Stimulated activated CD4-positive, alpha-beta T cell treated with anti-CD3 and anti-CD28 coated beads, Interleukin-4, amount 100 ng/mL, for 48 hours (primary cell): ENCODE measurements at regions not wholly inside any gene's neighbourhood (a gene's known extent, or its start where the extent isn't known, plus 50 kb on each side); places are given as distances from the start of the nearest gene placed in this dataset.

Experiments used
- DNase-seq, 2 donors: peaks; one replicate each; pipeline ENCODE4 v3.0.0-alpha.2; 2020; ENCODE audit warnings: low read depth in 2 of 2

DNA sequence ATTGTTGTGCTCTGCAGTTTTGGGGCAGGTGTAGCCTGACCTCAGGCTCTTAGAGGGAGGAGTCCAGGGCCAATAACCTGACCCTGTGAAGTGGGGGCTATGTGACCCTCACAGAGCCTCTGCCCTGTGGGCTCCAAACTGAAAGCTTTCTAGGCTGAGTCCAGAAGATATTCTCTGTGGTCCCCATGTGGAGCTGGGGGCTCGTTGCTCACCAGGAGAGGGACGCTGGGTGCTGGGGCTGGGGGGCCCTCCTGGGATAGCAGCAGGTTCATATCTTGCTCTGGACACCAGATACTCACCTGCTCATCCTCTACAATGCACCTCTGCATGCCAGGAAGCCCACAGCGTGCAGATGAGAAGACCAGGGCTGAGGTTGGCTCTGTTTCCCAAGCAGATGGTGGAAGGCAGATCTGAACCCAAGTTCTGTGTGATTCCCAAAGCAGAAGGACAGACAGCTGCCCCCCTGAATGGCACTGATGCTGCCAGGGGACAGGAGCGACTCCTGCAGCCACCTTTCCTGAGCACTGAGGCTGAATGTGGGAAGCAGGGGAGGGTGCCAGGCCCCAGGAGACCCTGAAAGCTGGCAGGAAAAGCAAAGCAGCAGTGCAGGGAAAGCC is 1022.0 kb downstream of the TBC1D22A start:
- no peak for DNase-seq

DNA sequence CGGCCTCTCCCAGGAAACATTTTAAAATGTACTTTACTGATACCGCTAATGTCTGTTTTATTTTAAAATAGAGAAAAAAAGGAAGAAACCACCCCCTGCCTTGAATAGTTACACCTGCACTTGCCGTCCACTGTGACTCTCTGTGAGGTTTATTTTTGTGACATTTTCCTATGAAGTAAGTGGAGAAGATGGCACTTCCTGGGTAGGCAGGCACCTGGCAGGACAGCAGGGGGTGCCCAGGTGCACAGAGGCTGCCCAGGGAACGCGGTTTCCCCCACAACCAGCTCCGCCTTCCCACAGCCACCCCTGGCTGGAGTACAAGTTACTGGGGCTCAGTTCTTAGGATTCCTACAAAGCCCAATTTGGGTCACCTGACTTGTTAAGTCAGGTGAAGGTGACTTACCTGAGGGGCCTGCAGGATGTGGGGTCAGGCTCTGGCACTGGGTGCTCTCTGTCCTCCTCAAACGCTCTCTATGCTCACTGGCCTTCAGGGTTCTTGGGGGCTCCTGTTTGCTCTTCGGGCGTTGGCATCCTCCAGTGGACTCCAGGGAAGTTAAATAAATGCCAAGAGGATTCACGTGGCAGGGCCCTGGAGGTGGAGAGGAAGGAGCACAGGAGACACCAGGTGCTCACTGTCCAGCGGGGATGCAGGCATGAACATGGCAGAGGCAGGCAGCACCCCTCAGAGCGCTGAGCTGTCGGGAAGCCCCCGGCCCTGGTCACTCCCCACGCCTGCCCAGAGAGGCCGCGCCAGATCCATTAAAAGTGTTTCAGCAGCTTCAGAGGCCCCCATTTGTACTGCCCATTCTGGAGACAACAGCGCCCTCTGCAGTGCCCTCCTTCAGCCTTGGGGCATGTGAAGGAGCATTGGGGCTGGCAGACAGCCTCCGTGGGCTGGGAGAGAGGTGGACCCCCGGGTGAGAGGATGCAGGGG is 1021.2 kb downstream of the TBC1D22A start:
- no peak for DNase-seq

DNA sequence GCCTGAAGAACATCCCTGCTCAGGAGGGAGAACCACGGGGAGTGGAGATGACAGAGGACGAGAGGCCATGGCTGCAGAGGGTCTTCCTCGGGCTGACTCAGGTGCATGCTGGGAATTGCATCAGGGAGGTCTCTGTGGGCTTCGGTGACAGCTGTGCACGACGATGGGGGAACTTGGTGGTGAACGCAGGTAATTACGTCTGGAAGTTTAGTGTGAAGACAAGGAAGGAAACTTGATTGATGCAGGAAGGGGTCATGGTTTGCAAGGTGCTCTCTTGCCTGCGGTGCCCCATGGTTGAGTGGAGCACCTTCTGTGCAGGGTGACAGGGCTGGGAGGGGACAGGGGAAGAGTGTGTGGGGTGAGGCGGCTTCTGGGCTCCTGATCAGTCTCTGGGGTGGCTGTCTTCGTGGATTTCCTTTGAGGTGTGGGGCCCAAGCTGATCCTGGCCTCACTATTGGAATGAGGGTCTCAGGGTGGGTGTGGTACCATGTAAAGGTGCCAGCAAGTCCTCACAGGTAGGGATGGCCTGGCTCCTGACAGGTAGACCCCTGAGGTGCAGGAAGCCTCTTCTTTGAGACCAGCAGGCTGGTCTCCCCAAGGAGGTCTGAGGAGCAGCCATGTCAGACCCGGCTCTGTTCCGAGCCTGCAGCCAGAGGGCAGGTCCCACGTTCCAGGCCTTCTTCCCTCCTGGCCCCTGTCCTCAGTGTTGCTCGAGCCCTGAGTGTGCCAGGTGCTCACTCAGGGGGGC is 1020.1 kb downstream of the TBC1D22A start:
- no peak for DNase-seq

DNA sequence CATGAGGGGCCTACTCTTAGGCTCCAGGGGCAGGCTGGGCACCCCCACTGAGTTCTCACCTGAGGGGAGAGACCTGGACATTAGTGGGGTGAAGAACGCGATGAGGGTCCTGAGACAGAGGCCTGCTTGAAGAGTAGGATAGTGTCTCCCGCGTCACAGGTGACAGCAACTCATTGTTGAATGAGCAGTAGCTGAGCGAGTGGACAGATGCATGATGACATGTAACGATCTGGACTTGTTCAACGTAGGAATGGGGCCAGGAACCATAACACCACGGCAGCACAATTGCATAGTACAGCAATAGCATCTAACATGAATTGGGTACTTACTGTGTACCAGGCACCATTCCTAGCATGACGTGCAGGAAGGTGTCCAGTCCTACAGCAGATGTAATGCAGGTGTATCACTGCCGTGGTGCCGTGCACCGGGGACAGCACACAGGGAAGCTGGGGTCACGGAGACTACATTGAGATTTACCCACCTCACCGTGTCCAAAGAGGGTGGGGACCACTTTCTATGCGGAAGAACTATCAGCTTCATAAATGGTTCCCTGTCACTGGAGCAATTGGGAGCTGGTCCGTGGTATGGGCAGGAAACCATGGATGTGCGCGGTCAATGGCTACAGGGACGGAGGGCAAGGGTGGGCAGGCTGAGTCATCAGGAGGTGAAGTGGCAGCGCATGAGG is 1019.1 kb downstream of the TBC1D22A start:
- DNase-seq: no peak

DNA sequence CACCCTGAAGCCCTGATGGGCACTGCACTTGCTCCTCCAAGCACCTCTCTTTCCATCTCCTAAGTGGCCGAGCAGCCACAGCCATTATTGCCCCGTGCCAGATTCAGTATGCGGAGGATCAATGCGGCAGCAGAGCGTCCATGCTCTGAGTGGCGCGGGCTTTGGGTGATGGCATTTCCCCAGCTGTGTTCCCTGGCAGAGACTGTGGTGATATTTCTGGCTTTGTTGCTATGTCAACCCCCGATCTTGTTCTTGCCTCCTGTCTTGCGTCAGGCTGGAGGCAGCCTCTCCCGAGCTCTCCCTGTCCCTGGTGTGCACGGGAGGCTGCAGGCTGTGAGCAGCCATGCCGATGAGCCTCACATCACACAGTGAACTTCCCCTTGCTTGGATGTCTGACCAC is 1018.6 kb downstream of the TBC1D22A start:
- no peak for DNase-seq

DNA sequence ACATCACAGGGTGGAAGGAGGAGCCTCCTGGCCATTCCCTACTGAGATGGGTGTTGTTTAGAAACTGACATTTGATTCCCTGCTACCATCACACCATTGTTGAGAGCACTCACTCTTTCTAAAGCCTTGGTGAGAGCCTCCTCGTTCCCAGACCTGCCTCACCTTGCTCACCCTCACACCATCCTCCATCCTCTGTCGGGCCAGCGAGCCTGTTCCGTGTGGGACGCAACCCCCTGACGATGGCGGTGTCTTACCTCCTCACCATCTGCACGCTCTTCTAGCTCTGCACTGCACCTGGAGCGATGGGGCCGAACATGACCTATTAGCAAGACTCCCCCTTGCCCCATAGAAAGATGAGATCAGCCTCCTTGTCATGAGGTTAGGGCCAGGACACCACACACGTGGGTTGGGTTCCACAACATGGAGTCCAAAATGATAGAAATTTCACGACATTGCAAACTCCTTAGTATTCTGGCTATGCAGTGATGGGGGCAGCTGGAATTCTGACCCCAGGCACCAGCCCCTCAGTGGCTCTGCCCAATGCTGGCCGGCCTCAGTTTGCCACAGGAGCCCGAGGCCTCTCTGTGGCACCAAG is 1017.9 kb downstream of the TBC1D22A start:
- no peak for DNase-seq

DNA sequence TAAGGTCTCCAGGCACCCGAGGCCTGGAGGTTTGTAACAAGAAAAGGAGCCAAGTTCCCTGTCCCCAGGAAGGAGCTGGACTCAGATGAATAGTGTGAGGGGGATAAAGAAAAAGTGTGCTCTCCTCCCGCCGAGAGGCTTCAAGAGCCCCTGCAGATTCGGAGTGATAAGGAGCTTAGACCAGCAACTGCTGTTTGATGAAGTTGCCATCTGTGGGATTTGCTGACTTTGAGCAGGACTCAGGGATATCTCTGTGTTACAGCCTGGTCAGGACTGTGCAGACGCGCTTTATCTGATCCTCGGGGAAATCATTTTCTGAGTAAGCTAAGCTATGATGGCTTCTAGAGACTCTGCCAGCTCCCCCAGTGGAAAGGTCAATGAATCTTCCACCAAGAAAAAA is 1017.0 kb downstream of the TBC1D22A start:
- DNase-seq: no peak

DNA sequence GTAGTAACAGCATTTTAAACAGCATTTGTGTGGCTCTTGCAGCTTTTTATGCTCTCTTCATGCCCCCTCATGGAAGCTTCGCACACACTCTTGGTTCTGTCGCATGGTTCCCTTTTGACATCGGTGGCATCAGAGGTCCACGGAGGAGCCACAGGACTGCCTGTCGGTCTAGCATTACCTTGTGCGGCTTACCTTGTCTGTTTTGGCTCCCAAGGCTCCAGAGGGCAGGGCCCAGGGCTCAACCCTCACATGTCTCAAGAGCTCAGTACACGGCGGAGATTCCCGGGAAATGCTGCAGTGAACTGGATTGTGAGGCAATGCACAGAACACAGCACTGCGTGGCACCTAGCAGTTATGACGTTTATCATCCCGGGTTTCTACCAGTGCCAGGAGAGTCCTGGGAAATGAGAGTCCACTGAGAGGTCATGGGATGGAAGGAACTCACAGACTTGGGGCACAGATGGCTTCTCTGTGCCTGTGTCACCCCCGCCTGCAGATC is 1015.8 kb downstream of the TBC1D22A start:
- DNase-seq: no peak

DNA sequence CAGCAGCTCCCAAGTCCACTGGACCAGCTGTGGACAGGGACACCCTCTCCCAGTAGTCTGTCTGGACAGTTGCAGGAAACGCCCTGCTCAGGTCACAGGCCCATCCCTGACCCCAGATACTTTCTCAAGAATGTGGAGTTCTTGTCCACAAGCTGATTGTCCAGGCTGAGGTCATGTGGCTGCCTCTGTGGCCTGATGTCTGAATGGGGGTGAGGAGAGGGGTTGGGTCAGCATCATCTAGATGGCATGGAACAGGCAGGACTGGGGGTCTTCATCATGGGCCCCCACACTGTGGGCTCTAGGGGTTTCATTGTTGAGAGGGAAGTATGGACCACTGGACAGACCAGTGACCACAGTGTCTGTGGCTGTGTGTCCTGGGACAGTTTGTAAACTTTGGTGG is 1015.0 kb downstream of the TBC1D22A start:
- DNase-seq: no peak

DNA sequence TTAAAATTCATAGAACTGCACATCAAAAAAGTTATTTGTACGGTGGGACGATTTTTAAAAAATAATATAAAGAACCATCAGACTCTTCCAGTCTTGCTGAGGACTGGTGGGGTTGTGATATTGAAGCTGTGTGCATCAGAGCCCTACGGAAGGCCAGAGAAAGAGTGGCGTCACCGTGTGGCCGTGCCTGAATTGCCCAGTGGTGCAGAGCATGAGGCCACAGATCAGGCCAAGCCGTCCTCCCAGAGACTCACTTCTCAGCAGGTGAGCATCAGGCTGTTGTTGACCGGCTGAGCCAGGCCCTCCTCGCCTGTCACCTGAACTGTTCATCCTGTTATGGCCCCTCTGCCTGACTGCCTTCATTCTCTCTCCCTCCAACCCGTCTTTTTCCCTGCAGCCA is 1013.9 kb downstream of the TBC1D22A start:
- DNase-seq: no peak

DNA sequence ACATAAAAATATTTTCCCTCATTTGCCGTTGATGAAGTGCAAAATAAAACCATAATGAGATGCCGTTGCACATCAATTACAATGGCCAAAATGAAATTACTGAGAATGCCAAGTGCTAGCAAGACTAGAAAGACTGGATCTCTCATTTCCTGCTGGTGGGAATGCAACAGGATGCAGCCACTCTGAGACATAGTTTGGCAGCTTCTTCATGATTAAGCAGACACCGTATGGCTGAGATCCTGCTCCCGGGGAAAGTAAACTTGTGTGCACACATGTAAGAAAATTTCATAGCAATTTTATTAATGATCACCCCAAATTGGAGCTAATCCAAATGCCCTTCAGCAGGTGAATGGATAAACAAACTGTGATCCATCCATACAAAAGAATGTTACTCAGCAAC is 1013.2 kb downstream of the TBC1D22A start:
- no peak for DNase-seq

DNA sequence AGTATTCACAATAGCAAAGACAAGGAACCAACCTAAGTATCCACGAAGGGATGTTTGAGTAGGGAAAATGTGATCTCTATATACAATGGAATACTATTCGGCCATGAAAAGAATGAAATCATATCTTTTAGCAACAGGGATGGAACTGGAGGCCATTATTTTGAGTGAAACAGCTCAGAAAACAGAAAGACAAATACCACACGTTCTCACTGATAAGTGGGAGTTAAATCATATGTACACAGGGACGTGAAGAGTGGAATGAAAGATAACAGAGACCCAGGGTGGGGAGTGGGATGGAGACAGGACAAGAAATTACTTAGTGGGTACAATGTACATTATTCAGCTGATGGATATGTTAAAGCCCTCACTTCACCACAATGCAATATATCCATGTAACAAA is 1012.7 kb downstream of the TBC1D22A start:
- DNase-seq: no peak

DNA sequence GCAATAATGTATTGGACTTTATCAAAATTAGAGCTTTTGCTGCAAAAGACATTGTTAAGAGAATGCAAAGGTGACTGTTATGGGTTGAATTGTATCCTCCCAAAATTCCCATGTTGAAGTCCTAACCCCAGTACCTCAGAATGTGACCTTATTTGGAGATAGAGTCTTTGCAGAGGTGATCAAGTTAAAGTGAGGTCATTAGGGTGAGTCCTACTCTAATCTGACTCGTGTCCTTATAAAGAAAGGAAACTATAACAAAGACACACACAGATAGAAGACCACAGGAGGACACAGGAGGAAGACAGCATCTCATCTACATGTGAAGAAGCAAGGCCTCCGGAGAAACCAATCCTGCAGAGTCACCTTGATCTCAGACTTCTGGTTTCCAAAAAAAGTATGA is 1011.2 kb downstream of the TBC1D22A start:
- no peak for DNase-seq

DNA sequence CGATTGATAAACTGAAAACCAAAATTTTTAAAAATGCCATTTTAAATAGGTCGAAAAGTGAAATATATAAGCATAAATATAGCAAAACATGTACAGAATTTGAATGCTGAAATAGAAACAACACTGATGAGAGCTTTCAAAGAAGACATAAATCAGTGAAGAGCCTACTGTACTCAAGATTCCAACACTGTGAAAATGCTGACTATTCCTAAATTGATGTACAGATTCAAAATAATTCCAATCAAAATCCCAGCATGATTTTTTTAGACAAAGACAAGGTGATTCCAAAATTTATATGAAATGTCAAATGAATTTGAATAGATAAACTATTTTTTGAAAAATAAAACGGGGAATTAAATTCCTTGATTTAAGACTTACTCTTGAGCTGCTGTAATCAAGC is 1010.4 kb downstream of the TBC1D22A start:
- no peak for DNase-seq

DNA sequence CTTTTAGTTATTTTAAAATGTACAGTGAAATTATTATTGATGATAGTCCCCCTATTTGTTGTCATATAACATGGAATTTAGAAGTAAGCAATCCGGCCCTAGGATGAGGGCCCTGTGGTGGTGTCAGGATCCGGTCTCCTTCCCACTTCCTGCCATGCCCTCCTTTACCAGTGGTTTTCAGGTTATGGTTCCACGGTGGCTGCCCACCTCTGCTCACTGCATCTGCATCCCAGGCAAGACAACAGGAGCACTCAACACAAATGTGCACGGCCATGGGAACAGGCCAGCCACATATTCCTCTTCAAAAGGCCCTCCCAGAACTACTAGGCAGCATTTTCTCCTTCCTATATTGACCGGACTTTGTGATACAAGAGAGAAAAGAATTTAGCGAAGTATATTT is 1007.2 kb downstream of the TBC1D22A start:
- no peak for DNase-seq

DNA sequence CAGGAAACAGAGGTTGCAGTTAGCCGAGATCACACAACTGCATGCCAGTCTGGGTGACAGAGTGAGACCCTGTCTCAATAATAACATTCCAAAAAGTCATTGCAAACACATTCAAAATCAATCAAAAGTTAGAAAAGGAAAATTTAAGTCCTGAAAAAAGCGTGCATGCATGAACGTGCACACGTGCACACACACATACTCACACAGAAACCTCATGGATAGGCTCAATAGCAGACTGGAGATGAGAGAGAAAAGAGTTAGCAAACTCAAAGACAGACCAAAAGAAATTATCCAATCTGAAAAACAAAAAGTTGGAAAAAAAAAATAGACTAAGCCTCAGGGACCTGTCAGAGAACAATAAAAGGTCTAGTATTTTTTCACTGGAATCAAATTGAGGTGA is 1005.6 kb downstream of the TBC1D22A start:
- DNase-seq: no peak

DNA sequence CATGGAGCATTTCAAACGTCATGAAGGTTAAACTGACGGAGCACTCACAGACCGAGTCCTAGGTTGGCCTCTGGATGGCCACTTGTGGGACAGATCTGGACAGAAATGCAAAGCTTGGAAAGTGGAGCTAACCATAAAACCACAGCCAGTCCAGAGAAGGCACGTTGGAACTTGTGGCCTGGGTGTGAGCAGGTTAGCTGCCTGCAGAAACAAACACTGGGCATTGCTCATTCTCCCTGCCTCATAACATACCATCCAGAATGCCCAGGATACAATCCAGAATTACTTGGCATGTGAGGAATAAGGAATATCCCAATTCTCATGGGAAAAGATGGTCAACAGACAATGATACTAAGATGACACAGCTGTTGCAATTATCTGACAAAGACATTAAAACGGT is 1005.0 kb downstream of the TBC1D22A start:
- DNase-seq: no peak

DNA sequence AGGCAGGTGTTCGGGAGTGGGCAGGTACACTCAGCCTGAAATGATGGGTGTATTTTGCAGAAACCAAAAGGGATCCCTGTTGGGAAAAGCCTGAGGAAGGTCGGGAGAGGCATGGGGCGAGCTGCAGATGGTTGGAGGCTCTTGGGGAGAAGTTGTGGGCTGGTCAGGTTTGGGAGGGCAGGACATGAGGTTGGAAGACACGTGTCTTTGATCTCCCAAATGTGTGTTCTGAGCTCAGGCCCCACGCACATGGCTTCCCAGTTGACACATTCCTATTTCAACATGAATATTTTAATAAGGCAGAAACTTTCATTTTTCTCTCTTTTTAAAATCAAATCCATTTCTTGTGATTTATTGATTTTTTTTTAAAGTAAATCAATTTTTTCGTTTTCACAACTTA is 1003.3 kb downstream of the TBC1D22A start:
- DNase-seq: no peak

DNA sequence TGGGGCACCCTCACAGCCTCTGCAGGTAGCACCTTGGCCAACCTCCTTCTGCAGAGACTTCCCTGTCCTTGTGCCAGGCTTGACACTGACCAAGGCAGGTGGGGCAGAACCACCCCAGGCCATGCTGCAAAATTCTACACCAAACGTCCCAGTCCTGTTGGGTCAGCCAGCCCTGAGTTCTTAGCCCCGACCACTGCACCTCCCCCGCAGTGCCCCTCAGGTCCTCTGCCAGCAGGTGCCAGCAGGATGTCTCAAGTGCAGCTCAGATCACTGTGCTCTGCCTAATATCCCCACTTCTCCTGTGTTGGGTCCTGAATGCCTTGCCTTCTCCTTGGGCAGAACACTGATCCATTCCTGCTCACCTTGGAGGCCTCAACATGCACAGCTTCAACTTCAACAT is 999.7 kb downstream of the TBC1D22A start:
- no peak for DNase-seq

DNA sequence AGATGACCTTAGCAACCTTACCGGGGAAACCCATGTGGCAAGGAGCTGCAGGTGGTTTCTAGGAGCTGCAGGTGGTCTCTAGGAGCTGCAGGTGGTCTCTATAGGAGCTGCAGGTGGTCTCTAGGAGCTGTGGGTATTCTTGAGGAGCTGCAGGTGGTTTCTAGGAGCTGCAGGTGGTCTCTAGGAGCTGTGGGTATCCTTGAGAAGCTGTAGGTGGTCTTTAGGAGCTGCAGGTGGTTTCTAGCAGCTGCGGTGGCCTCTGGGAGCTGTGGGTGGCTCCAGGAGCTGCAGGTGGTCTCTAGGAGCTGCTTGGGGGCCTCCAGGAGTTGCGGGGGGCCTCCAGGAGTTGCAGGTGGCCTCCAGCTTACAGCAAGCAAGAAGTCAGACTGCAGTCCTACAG is 997.5 kb downstream of the TBC1D22A start:
- no peak for DNase-seq

DNA sequence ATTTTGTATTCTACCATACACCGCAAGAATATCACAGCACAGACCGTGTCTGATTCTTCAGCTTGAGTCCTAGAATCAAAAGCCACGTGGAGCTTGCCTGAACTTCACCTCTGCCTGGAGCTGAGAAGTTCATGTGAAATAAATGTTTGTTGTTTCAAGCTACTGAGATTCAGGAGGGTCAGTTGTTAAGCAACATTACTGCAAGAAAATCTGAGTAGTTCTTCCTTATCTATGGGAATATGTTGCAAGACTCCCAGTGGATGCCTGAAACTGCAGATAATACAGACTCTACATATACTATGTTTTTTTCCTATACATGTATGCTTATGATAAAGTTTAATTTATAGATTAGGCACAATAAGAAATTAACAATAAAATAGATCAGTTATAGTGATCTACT is 995.3 kb downstream of the TBC1D22A start:
- DNase-seq: no peak

DNA sequence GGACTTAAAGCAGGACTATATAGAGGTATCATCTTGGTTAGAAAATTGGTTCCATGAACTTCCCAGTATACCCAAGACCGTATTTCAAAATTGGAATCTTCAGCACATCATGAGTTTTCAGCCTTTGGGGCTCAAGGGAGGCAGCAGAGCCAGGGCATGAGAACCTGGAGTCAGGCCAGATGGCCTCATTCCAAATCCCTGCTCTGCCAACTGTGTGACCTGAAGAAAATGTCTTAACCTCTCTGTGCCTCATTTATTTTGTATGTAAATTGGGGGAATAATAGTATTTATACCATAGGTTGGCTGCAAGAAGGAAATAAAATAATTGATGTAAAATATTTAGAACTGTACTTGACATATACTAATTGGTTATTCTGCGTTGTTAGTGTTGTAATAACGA is 987.6 kb downstream of the TBC1D22A start:
- DNase-seq: no peak
